GM10248 (cell line): ENCODE measurements at regions not wholly inside any gene's neighbourhood (a gene's known extent, or its start where the extent isn't known, plus 50 kb on each side); places are given as distances from the start of the nearest gene placed in this dataset.
"Not testable (repeated sequence)": the region's sequence is repeated elsewhere in the genome, so short reads cannot be mapped to it uniquely, and the experiment has no call there.

Source experiments
- CTCF ChIA-PET: fragments of 300-600 bp; sonication (Branson Sonifier 250); formaldehyde crosslinking; extraction: SDS; loops from one replicate; lab custom pipeline; 2021; ENCODE audit warnings: antibody characterized with exemption; lab: Yijun Ruan, JAX
- POLR2A ChIA-PET: fragments of 350-650 bp; sonication (Branson Sonifier 250); formaldehyde crosslinking; extraction: SDS; loops from one replicate; lab custom pipeline; 2020; ENCODE audit warnings: antibody characterized with exemption; lab: Yijun Ruan, JAX
- DNase-seq: peaks from one replicate; pipeline ENCODE4 v3.0.0; 2012; ENCODE audit errors: extremely low spot score
- CTCF ChIP-seq: IDR thresholded peaks from 2 replicates; pipeline ENCODE4 v1.5.1; 2012; ENCODE audit warnings: mild to moderate bottlenecking, low read depth; ENCODE audit errors: extremely low read depth, missing control alignments, control extremely low read depth

- CTCF ChIA-PET: interaction anchor here (1.5 kb wide), 1 partner anchor 13 kb away, joined by 3 read pairs; no protein-coding TSS in a partner anchor
- DNase-seq, POLR2A ChIA-PET: not testable (repeated sequence)
These were observed 243.9 kb downstream of the GOLGA6L6 start for GRCh38 chr15:20297603-20298123.

GRCh38 chr15:20296261-20296660, 245.3 kb downstream of the GOLGA6L6 start:
- DNase-seq, POLR2A ChIA-PET, CTCF ChIA-PET: not testable (repeated sequence)

GRCh38 chr15:20295238-20295811, 246.3 kb downstream of the GOLGA6L6 start:
- no peak for TF ChIP-seq CTCF
- ChIA-PET POLR2A (no interaction called here), CTCF (no interaction called here)
- no peak for DNase-seq

GRCh38 chr15:20294651-20295237, 246.9 kb downstream of the GOLGA6L6 start:
- POLR2A ChIA-PET: no interaction called here
- DNase-seq: no peak
- CTCF ChIA-PET: no interaction called here
- no peak for TF ChIP-seq CTCF

- POLR2A ChIA-PET, CTCF ChIA-PET: not testable (repeated sequence)
These were observed 249.1 kb downstream of the GOLGA6L6 start for GRCh38 chr15:20292422-20293005.

GRCh38 chr15:20291616-20292015, 250.0 kb downstream of the GOLGA6L6 start:
- CTCF ChIA-PET, POLR2A ChIA-PET, DNase-seq: not testable (repeated sequence)

More at GRCh38 chr15:20292422-20293005, 249.1 kb downstream of the GOLGA6L6 start:
- not testable (repeated sequence) for DNase-seq

GRCh38 chr15:20290606-20291005, 251.0 kb downstream of the GOLGA6L6 start:
- CTCF ChIA-PET: interaction anchor here (1.0 kb wide), 1 partner anchor 18 kb away, joined by 3 read pairs; no protein-coding TSS in a partner anchor
- POLR2A ChIA-PET, DNase-seq: not testable (repeated sequence)

GRCh38 chr15:20289538-20290103, 252.0 kb downstream of the GOLGA6L6 start:
- DNase-seq, POLR2A ChIA-PET, CTCF ChIA-PET: not testable (repeated sequence)

- DNase-seq, POLR2A ChIA-PET, CTCF ChIA-PET: not testable (repeated sequence)
These were observed 252.6 kb downstream of the GOLGA6L6 start for GRCh38 chr15:20288800-20289537.

GRCh38 chr15:20286559-20286958, 255.0 kb downstream of the GOLGA6L6 start:
- DNase-seq, POLR2A ChIA-PET: not testable (repeated sequence)

GRCh38 chr15:20285696-20286300, 255.8 kb downstream of the GOLGA6L6 start:
- DNase-seq, POLR2A ChIA-PET, CTCF ChIA-PET: not testable (repeated sequence)

More at GRCh38 chr15:20286559-20286958, 255.0 kb downstream of the GOLGA6L6 start:
- CTCF ChIA-PET: interaction anchor here (1.5 kb wide), 1 partner anchor 14 kb away, joined by 3 read pairs; no protein-coding TSS in a partner anchor

- DNase-seq, POLR2A ChIA-PET, CTCF ChIA-PET: not testable (repeated sequence)
These were observed 256.6 kb downstream of the GOLGA6L6 start for GRCh38 chr15:20284891-20285535.

- not testable (repeated sequence) for DNase-seq
These were observed 257.9 kb downstream of the GOLGA6L6 start for GRCh38 chr15:20283651-20284050.

GRCh38 chr15:20282491-20282943, 259.1 kb downstream of the GOLGA6L6 start:
- DNase-seq, POLR2A ChIA-PET, CTCF ChIA-PET: not testable (repeated sequence)

More at GRCh38 chr15:20283651-20284050, 257.9 kb downstream of the GOLGA6L6 start:
- CTCF ChIA-PET, POLR2A ChIA-PET: not testable (repeated sequence)
